ENCODE measurements at regions not wholly inside any gene's neighbourhood (a gene's known extent, or its start where the extent isn't known, plus 50 kb on each side); places are given as distances from the start of the nearest gene placed in this dataset.

DNA sequence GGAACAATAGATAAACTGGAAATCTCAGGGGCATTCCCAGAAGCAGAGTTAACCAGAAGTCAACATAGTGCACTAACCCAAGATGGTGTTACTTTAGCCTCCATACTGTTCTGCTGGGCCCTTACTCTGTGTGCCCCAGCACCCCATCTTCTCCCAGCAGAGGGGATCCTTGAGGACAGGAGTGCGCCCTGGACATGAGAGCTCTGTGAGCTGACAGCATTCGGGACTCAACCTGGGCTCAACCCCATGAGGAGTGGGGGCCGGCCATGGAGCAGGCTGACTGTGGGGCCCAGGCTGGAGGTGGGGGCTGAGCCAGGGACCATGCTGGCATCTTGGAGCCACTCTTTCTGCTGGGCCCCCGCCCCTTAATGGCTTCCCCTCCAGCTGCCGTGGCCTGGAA is 156.3 kb upstream of the HS6ST1 start:
- TF ChIP-seq, protein P1, sequence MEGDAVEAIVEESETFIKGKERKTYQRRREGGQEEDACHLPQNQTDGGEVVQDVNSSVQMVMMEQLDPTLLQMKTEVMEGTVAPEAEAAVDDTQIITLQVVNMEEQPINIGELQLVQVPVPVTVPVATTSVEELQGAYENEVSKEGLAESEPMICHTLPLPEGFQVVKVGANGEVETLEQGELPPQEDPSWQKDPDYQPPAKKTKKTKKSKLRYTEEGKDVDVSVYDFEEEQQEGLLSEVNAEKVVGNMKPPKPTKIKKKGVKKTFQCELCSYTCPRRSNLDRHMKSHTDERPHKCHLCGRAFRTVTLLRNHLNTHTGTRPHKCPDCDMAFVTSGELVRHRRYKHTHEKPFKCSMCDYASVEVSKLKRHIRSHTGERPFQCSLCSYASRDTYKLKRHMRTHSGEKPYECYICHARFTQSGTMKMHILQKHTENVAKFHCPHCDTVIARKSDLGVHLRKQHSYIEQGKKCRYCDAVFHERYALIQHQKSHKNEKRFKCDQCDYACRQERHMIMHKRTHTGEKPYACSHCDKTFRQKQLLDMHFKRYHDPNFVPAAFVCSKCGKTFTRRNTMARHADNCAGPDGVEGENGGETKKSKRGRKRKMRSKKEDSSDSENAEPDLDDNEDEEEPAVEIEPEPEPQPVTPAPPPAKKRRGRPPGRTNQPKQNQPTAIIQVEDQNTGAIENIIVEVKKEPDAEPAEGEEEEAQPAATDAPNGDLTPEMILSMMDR (IDR thresholded peaks at IDR 0.05): no peak
- TF ChIP-seq POLR2A (IDR thresholded peaks at IDR 0.05): no peak

Data from prostate gland (tissue), 2 donors.